HepG2 (cell line): ENCODE measurements at regions not wholly inside any gene's neighbourhood (a gene's known extent, or its start where the extent isn't known, plus 50 kb on each side); places are given as distances from the start of the nearest gene placed in this dataset.

Experiments used
- CHD4 ChIP-seq: fragments of 200-600 bp; sonication (generic); IDR thresholded peaks from 2 replicates; pipeline ENCODE4 v1.7.0; 2017; ENCODE audit warnings: mild to moderate bottlenecking, low read length, borderline replicate concordance
- EP300 ChIP-seq, 3 experiments: sonication (generic) in 1 of 3; formaldehyde crosslinking in 1 of 3; IDR thresholded peaks; 2 replicates each; pipeline versions ENCODE4 v1.5.1 to v1.6.1; 2011 to 2020; ENCODE audit warnings: low read depth in 2 of 3, low read length in 2 of 3, borderline replicate concordance in 1 of 3, improper control_type of control experiment in 1 of 3, mild to moderate bottlenecking in 1 of 3, missing genetic modification reagents in 1 of 3, moderate library complexity in 1 of 3
- KDM6A ChIP-seq: IDR thresholded peaks from 2 replicates; pipeline ENCODE4 v1.6.1; 2016; ENCODE audit warnings: low read depth
- POLR2A ChIP-seq, 2 experiments: IDR thresholded peaks; 2 replicates each; pipeline ENCODE4 v1.6.1; 2011; ENCODE audit warnings: low read depth in 2 of 2, low read length in 2 of 2, mild to moderate bottlenecking in 1 of 2, moderate library complexity in 1 of 2; ENCODE audit not compliant: insufficient read depth in 1 of 2
- PTBP1 ChIP-seq: fragments of 200-400 bp; formaldehyde crosslinking; IDR thresholded peaks from 2 replicates; pipeline ENCODE4 v1.6.1; 2018; ENCODE audit warnings: low read length, low read depth; ENCODE audit not compliant: poor library complexity, severe bottlenecking
- RAD21 ChIP-seq: fragments of 450-650 bp; formaldehyde crosslinking; IDR thresholded peaks from 2 replicates; pipeline ENCODE4 v1.5.0; 2020; ENCODE audit warnings: mild to moderate bottlenecking
- SNAI1 ChIP-seq: sonication (generic); formaldehyde crosslinking; IDR thresholded peaks from 2 replicates; pipeline ENCODE4 v1.5.0; 2020; ENCODE audit warnings: mild to moderate bottlenecking, missing genetic modification reagents, borderline replicate concordance
- TBP ChIP-seq: sonication (generic); formaldehyde crosslinking; IDR thresholded peaks from 2 replicates; pipeline ENCODE4 v1.5.0; 2020; ENCODE audit warnings: missing genetic modification reagents
- YY1 ChIP-seq: IDR thresholded peaks from 2 replicates; pipeline ENCODE4 v1.6.1; 2011; ENCODE audit warnings: low read length, low read depth, moderate library complexity, mild to moderate bottlenecking; ENCODE audit not compliant: insufficient read depth, insufficient replicate concordance
- ZNF619 ChIP-seq: sonication (generic); formaldehyde crosslinking; IDR thresholded peaks from 2 replicates; pipeline ENCODE4 v1.4.0; 2020; ENCODE audit warnings: mild to moderate bottlenecking, missing genetic modification reagents
- ZSCAN29 ChIP-seq: sonication (generic); formaldehyde crosslinking; conservative IDR thresholded peaks from 2 replicates; pipeline ENCODE4 v1.4.0; 2020; ENCODE audit warnings: mild to moderate bottlenecking, missing genetic modification reagents
- ZZZ3 ChIP-seq: sonication (generic); formaldehyde crosslinking; IDR thresholded peaks from 2 replicates; pipeline ENCODE4 v1.4.0; 2020; ENCODE audit warnings: missing genetic modification reagents, mild to moderate bottlenecking, borderline replicate concordance

DNA sequence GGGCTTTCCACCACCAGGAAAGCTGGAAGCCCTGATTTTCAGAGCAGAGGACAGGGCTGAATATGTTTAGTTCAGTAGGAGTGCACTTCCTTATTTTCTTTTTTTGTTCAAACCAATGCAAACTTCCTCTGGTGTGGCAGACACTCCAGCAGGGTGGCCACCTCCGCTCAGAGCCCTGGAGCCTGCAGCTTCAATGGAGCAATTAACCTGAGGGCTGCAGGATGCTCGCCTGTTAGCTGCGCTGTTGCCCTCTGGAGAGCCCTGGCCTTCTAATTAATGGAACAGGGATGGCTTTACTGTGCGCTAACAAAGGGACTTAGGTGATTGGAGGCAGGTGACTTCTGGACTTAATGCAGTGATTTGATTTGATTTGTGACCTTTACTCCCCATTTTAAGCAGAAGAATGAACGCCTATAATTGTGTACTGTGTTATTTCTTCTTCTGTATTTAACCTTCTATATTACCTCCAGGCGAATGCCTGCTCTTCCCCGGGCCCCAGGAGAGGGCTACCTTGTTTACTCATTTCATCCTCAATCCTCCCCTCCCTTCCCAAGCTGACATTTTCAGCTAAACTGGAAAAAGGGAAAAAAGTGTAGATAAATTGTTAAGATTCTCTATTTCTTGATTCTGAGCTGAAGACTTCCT lies 123.0 kb upstream of the CTBP2 start:
- TF ChIP-seq RAD21: no peak
- no peak for TF ChIP-seq PTBP1
- no peak for TF ChIP-seq ZZZ3 (CRISPR knock-in tag)
- TF ChIP-seq ZSCAN29: no peak
- TF ChIP-seq SNAI1 (CRISPR knock-in tag): no peak
- TF ChIP-seq POLR2A (IDR thresholded peaks at IDR 0.05; ENCODE audit: insufficient read depth in 1 of 2, low read depth in 2 of 2, low read length in 2 of 2): no peak
- no peak for TF ChIP-seq TBP
- no peak for TF ChIP-seq ZNF619 (CRISPR knock-in tag)
- TF ChIP-seq CHD4: no peak
- TF ChIP-seq KDM6A (CRISPR knock-in tag): no peak
- no peak for TF ChIP-seq EP300 (IDR thresholded peaks at IDR 0.05; ENCODE audit: low read depth in 2 of 2, low read length in 2 of 2)
- no peak for TF ChIP-seq EP300 (CRISPR knock-in tag; IDR thresholded peaks at IDR 0.05; ENCODE audit: borderline replicate concordance)
- TF ChIP-seq YY1: no peak
